ENCODE measurements at regions not wholly inside any gene's neighbourhood (a gene's known extent, or its start where the extent isn't known, plus 50 kb on each side); places are given as distances from the start of the nearest gene placed in this dataset.

- no peak overlapping the region for H3K4me3 ChIP-seq (ENCODE audit: control insufficient read depth, low read depth, low read length)
- no peak for TF ChIP-seq CTCF (conservative IDR thresholded peaks at IDR 0.05; ENCODE audit: control insufficient read depth, insufficient read depth, low read depth, low read length)
- no peak for DNase-seq (ENCODE audit: low read depth)
These were observed 1080.4 kb upstream of the INTU start for GRCh38 chr4:126552321-126552720.

- no peak for TF ChIP-seq CTCF (conservative IDR thresholded peaks at IDR 0.05; ENCODE audit: control insufficient read depth, insufficient read depth, low read depth, low read length)
- DNase-seq (ENCODE audit: low read depth), result no peak
- no peak overlapping the region for H3K4me3 ChIP-seq (ENCODE audit: control insufficient read depth, low read depth, low read length)
These were observed 1079.5 kb upstream of the INTU start for GRCh38 chr4:126553248-126553647.

GRCh38 chr4:126558596-126558995, 1074.2 kb upstream of the INTU start:
- no peak for DNase-seq (ENCODE audit: low read depth)
- H3K4me3 ChIP-seq (ENCODE audit: control insufficient read depth, low read depth, low read length), result no peak overlapping the region
- no peak for TF ChIP-seq CTCF (conservative IDR thresholded peaks at IDR 0.05; ENCODE audit: control insufficient read depth, insufficient read depth, low read depth, low read length)

GRCh38 chr4:126559961-126560360, 1072.8 kb upstream of the INTU start:
- H3K4me3 ChIP-seq (ENCODE audit: control insufficient read depth, low read depth, low read length), result no peak overlapping the region
- TF ChIP-seq CTCF (conservative IDR thresholded peaks at IDR 0.05; ENCODE audit: control insufficient read depth, insufficient read depth, low read depth, low read length), result no peak
- no peak for DNase-seq (ENCODE audit: low read depth)

GRCh38 chr4:126560794-126561193, 1072.0 kb upstream of the INTU start:
- no peak overlapping the region for H3K4me3 ChIP-seq (ENCODE audit: control insufficient read depth, low read depth, low read length)
- no peak for DNase-seq (ENCODE audit: low read depth)
- no peak for TF ChIP-seq CTCF (conservative IDR thresholded peaks at IDR 0.05; ENCODE audit: control insufficient read depth, insufficient read depth, low read depth, low read length)

GRCh38 chr4:126563389-126563788, 1069.4 kb upstream of the INTU start:
- TF ChIP-seq CTCF (conservative IDR thresholded peaks at IDR 0.05; ENCODE audit: control insufficient read depth, insufficient read depth, low read depth, low read length), result no peak
- DNase-seq (ENCODE audit: low read depth), result no peak
- no peak overlapping the region for H3K4me3 ChIP-seq (ENCODE audit: control insufficient read depth, low read depth, low read length)

GRCh38 chr4:126564283-126564854, 1068.4 kb upstream of the INTU start:
- no peak for TF ChIP-seq CTCF (conservative IDR thresholded peaks at IDR 0.05; ENCODE audit: control insufficient read depth, insufficient read depth, low read depth, low read length)
- peak; percentile 13 for DNase-seq (ENCODE audit: low read depth)
- no peak overlapping the region for H3K4me3 ChIP-seq (ENCODE audit: control insufficient read depth, low read depth, low read length)
